GM19463 (cell line): ENCODE measurements at regions not wholly inside any gene's neighbourhood (a gene's known extent, or its start where the extent isn't known, plus 50 kb on each side); places are given as distances from the start of the nearest gene placed in this dataset.
"Not testable (repeated sequence)": the region's sequence is repeated elsewhere in the genome, so short reads cannot be mapped to it uniquely, and the experiment has no call there.

ENCODE experiments used
- ATAC-seq: cut with Tn5 transposase; IDR thresholded peaks from one replicate; pipeline ENCODE4 v1.9.1; 2021; ENCODE audit warnings: mild to moderate bottlenecking, moderate library complexity; ENCODE audit not compliant: unreplicated experiment

GRCh38 chr2:235105821-235106359 lies 154.1 kb downstream of the SH3BP4 start:
- ATAC-seq = no peak

GRCh38 chr2:235106874-235107639 lies 155.2 kb downstream of the SH3BP4 start:
- ATAC-seq = no peak

GRCh38 chr2:235107640-235107951 lies 155.8 kb downstream of the SH3BP4 start:
- ATAC-seq = no peak

- not testable (repeated sequence) for ATAC-seq
Observed at GRCh38 chr2:235109561-235109960, 157.7 kb downstream of the SH3BP4 start.

GRCh38 chr2:235112365-235112764 lies 160.5 kb downstream of the SH3BP4 start:
- ATAC-seq = no peak

GRCh38 chr2:235113854-235114253 lies 162.0 kb downstream of the SH3BP4 start:
- ATAC-seq = no peak

GRCh38 chr2:235114286-235114685 lies 162.5 kb downstream of the SH3BP4 start:
- no peak for ATAC-seq

- ATAC-seq = no peak
Observed at GRCh38 chr2:235115521-235115920, 163.7 kb downstream of the SH3BP4 start.

GRCh38 chr2:235116885-235117492 lies 165.2 kb downstream of the SH3BP4 start:
- no peak for ATAC-seq

- ATAC-seq = no peak
Observed at GRCh38 chr2:235126768-235127167, 175.0 kb downstream of the SH3BP4 start.

- ATAC-seq = no peak
Observed at GRCh38 chr2:235127931-235128330, 176.1 kb downstream of the SH3BP4 start.

GRCh38 chr2:235129850-235130249 lies 178.0 kb downstream of the SH3BP4 start:
- no peak for ATAC-seq

- no peak for ATAC-seq
Observed at GRCh38 chr2:235131334-235132305, 179.8 kb downstream of the SH3BP4 start.

GRCh38 chr2:235132651-235133050 lies 180.8 kb downstream of the SH3BP4 start:
- no peak for ATAC-seq

- no peak for ATAC-seq
Observed at GRCh38 chr2:235133837-235134236, 182.0 kb downstream of the SH3BP4 start.

GRCh38 chr2:235134420-235134819 lies 182.6 kb downstream of the SH3BP4 start:
- ATAC-seq = no peak

GRCh38 chr2:235135195-235135965 lies 183.6 kb downstream of the SH3BP4 start:
- ATAC-seq = no peak

- ATAC-seq = no peak
Observed at GRCh38 chr2:235135990-235136561, 184.3 kb downstream of the SH3BP4 start.

GRCh38 chr2:235138339-235138738 lies 186.5 kb downstream of the SH3BP4 start:
- no peak for ATAC-seq
